Epithelial cell of esophagus (primary cell): ENCODE measurements at regions not wholly inside any gene's neighbourhood (a gene's known extent, or its start where the extent isn't known, plus 50 kb on each side); places are given as distances from the start of the nearest gene placed in this dataset.

Experiments used
- DNase-seq: peaks from one replicate; pipeline ENCODE4 v3.0.0; 2010; ENCODE audit warnings: low read depth
- H3K4me3 ChIP-seq: 2 replicates; pipeline ENCODE4 v1.5.1; 2011; ENCODE audit warnings: mild to moderate bottlenecking, low read length, control low read depth
- CTCF ChIP-seq: IDR thresholded peaks from 2 replicates; pipeline ENCODE4 v1.5.1; 2011; ENCODE audit warnings: low read depth, mild to moderate bottlenecking, low read length, control low read depth, inconsistent platforms; ENCODE audit not compliant: insufficient read depth; ENCODE audit errors: missing control alignments

- TF ChIP-seq CTCF = no peak
- peak; percentile 18 for DNase-seq
- no peak overlapping the region for H3K4me3 ChIP-seq
Observed at GRCh38 chr6:19320111-19320581, 517.0 kb upstream of the ID4 start.

- peak; percentile 17 for DNase-seq
- peak; percentile 27 for TF ChIP-seq CTCF
- H3K4me3 ChIP-seq = no peak overlapping the region
Observed at GRCh38 chr6:19322691-19323485, 514.3 kb upstream of the ID4 start.

GRCh38 chr6:19324376-19324775 is 512.8 kb upstream of the ID4 start:
- DNase-seq = no peak
- no peak overlapping the region for H3K4me3 ChIP-seq
- no peak for TF ChIP-seq CTCF

- DNase-seq = no peak
- H3K4me3 ChIP-seq = no peak overlapping the region
- TF ChIP-seq CTCF = no peak
Observed at GRCh38 chr6:19325335-19325789, 511.8 kb upstream of the ID4 start.

GRCh38 chr6:19327241-19327640 is 509.9 kb upstream of the ID4 start:
- peak; percentile 8 for DNase-seq
- TF ChIP-seq CTCF = no peak
- no peak overlapping the region for H3K4me3 ChIP-seq

GRCh38 chr6:19327661-19328060 is 509.5 kb upstream of the ID4 start:
- DNase-seq = no peak
- no peak for TF ChIP-seq CTCF
- H3K4me3 ChIP-seq = no peak overlapping the region

GRCh38 chr6:19329078-19329477 is 508.1 kb upstream of the ID4 start:
- no peak for TF ChIP-seq CTCF
- no peak for DNase-seq
- no peak overlapping the region for H3K4me3 ChIP-seq
